ENCODE measurements at regions not wholly inside any gene's neighbourhood (a gene's known extent, or its start where the extent isn't known, plus 50 kb on each side); places are given as distances from the start of the nearest gene placed in this dataset.
"Not testable (repeated sequence)": the region's sequence is repeated elsewhere in the genome, so short reads cannot be mapped to it uniquely, and the experiment has no call there.

- no peaks in the 10 kb centered on the region for H3K36me3 Mint-ChIP-seq
- H3K9me3 Mint-ChIP-seq, result peaks cover 25% of the 10 kb centered on the region
- no peaks in the 10 kb centered on the region for H3K27me3 Mint-ChIP-seq
- DNase-seq, result no peak
- no peaks in the 10 kb centered on the region for H3K4me1 Mint-ChIP-seq
- H3K27ac Mint-ChIP-seq, result no peak overlapping the region
- H3K4me3 Mint-ChIP-seq, result no peak overlapping the region
Observed at GRCh38 chr9:65432722-65433323, 147.8 kb upstream of the FOXD4L5 start.

DNA sequence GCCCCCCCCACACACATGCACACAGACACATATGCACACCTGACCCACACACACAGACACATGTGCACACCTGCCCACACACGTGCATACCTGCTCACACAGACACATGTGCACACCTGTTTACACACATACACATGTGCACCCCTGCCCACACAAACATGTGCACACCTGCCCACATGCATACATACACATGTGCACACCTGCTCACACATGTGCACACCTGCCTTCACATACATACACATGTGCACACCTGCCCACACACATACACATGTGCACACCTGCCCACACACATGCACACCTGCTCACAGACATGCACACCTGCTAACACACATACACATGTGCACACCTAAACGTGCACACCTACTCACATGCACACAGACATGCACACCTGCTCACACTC is 147.0 kb upstream of the FOXD4L5 start:
- H3K27me3 Mint-ChIP-seq, result no peaks in the 10 kb centered on the region
- H3K27ac Mint-ChIP-seq, result no peak overlapping the region
- H3K9me3 Mint-ChIP-seq, result peaks cover 22% of the 10 kb centered on the region
- H3K4me3 Mint-ChIP-seq, result no peak overlapping the region
- no peaks in the 10 kb centered on the region for H3K4me1 Mint-ChIP-seq
- DNase-seq, result no peak
- no peaks in the 10 kb centered on the region for H3K36me3 Mint-ChIP-seq

- Mint-ChIP-seq H3K27me3 (no peaks in the 10 kb centered on the region), H3K4me3 (no peak overlapping the region), H3K27ac (no peak overlapping the region), H3K4me1 (no peaks in the 10 kb centered on the region), H3K36me3 (no peaks in the 10 kb centered on the region), H3K9me3 (peaks cover 27% of the 10 kb centered on the region)
- no peak for DNase-seq
Observed at GRCh38 chr9:65430221-65430620, 145.2 kb upstream of the FOXD4L5 start.

DNA sequence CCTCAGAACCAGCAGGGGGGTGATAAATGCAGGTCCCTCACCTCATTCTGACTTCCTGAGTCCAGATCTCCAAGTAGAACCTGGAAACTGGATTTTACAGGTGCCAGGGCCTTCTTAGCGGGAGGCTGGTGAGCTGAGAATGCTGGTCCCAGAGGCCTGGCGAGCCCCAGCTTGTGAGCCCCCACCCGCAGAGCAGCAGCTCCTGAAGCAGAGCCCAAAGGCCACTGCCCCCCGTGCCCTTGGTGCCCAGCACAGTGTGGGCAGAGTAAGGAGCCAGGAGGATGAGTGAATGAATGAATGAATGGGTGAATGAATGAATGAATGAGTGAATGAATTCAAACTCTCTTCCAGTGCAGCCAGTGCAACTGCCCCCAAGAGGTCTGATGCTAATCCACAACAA is 142.4 kb upstream of the FOXD4L5 start:
- H3K36me3 Mint-ChIP-seq, H3K27ac Mint-ChIP-seq, H3K27me3 Mint-ChIP-seq, H3K4me3 Mint-ChIP-seq, DNase-seq, H3K4me1 Mint-ChIP-seq: not testable (repeated sequence)
- peaks cover 28% of the 10 kb centered on the region for H3K9me3 Mint-ChIP-seq

GRCh38 chr9:65426813-65427212 is 141.8 kb upstream of the FOXD4L5 start:
- not testable (repeated sequence) for H3K27me3 Mint-ChIP-seq, H3K27ac Mint-ChIP-seq, H3K36me3 Mint-ChIP-seq, H3K4me1 Mint-ChIP-seq, DNase-seq, H3K4me3 Mint-ChIP-seq
- peaks cover 25% of the 10 kb centered on the region for H3K9me3 Mint-ChIP-seq

- DNase-seq, result no peak
- Mint-ChIP-seq H3K9me3 (peaks cover 28% of the 10 kb centered on the region), H3K4me1 (no peaks in the 10 kb centered on the region), H3K4me3 (no peak overlapping the region), H3K27ac (no peak overlapping the region), H3K27me3 (no peaks in the 10 kb centered on the region), H3K36me3 (no peaks in the 10 kb centered on the region)
Observed at GRCh38 chr9:65426231-65426630, 141.2 kb upstream of the FOXD4L5 start.

GRCh38 chr9:65425183-65425582 is 140.2 kb upstream of the FOXD4L5 start:
- not testable (repeated sequence) for H3K4me1 Mint-ChIP-seq, H3K27me3 Mint-ChIP-seq, H3K27ac Mint-ChIP-seq, DNase-seq, H3K36me3 Mint-ChIP-seq, H3K4me3 Mint-ChIP-seq
- peaks cover 30% of the 10 kb centered on the region for H3K9me3 Mint-ChIP-seq

DNA sequence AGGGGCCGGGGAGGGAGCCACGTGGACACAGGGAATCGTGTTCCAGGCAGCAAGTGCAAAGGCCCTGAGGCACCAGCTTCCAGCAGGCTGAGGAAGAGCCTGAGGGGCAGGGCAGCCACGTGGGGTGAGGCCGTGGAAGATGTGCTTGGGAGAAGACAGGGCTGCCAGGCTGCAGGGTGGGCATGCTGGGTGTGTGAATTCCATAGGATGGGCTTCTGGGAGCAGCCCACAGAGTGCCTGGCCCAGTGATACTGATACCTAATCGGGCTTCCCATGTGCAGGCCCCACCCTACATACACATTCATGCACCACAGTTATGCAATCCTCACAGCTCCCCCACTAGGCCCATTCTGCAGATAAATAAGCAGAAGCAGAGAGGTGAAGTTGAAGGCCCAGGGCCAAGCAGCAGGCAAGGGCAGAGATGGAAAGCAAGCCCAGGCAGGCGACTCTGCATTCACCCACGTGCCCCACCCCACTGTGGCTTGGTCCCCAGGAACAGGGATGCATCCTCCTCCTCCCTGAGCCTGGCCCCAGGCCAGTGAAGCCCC is 139.5 kb upstream of the FOXD4L5 start:
- DNase-seq, H3K27ac Mint-ChIP-seq, H3K27me3 Mint-ChIP-seq, H3K4me1 Mint-ChIP-seq, H3K36me3 Mint-ChIP-seq, H3K4me3 Mint-ChIP-seq: not testable (repeated sequence)
- H3K9me3 Mint-ChIP-seq, result peaks cover 33% of the 10 kb centered on the region

DNA sequence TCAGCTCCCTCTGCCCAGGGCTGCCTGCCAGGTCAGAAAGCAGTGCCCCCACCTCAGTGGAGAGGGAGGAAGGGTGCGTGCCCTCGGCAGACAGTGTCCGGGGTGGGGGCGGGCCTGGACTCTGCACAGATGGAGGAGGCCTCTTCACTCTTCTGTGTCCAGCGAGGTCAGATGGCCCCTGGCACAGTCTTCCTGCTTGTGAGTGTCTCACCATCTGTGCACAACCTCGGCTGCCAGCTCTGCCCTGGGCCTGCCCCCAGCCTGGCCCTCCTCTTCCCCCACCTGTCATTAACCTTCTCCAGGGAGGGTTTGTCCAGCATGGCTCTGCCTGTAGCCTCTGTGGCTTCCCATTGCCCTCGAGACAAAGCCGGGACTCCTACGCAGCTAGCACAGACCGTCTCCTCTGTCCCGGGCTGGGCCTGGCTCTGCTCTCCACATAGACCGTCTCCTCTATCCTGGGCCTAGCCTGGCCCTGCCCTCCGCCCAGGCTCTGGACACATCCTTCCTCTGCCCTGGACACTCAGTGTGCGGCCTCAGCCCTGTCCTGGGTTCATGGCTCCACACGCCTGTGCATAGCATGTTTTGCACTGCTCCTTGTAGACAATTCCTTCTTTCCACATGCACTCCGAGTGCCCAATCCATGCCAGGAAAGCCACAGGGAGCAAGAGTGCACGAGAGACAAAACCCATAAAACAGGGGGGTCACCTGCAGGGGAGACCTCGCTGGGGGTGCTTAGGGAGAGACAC is 138.9 kb upstream of the FOXD4L5 start:
- H3K4me3 Mint-ChIP-seq, result not testable (repeated sequence)

GRCh38 chr9:65422966-65423690 is 138.1 kb upstream of the FOXD4L5 start:
- H3K36me3 Mint-ChIP-seq, H3K27ac Mint-ChIP-seq, H3K4me3 Mint-ChIP-seq, H3K27me3 Mint-ChIP-seq, DNase-seq, H3K4me1 Mint-ChIP-seq: not testable (repeated sequence)
- peaks cover 36% of the 10 kb centered on the region for H3K9me3 Mint-ChIP-seq

More for the DNA sequence above, 138.9 kb upstream of the FOXD4L5 start:
- H3K36me3 Mint-ChIP-seq, H3K4me1 Mint-ChIP-seq, DNase-seq, H3K27me3 Mint-ChIP-seq, H3K27ac Mint-ChIP-seq: not testable (repeated sequence)
- H3K9me3 Mint-ChIP-seq, result peaks cover 34% of the 10 kb centered on the region

DNA sequence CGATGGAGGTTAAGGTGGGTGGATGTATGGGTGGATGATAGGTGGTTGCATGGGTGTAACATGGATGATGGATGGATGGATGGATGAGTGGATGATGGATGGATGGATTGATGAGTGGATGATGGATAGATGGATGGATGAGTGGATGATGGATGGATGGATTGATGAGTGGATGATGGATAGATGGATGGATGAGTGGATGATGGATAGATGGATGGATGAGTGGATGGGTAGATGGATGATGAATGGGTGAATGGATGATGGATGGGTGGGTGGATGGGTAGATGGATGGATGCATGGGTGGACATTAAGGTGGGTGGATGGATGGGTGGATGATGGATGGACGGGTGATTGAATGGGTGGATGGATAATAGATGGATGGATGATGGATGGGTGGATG is 136.5 kb upstream of the FOXD4L5 start:
- not testable (repeated sequence) for H3K27ac Mint-ChIP-seq, H3K4me1 Mint-ChIP-seq, H3K27me3 Mint-ChIP-seq, H3K36me3 Mint-ChIP-seq, H3K4me3 Mint-ChIP-seq, DNase-seq
- peaks cover 37% of the 10 kb centered on the region for H3K9me3 Mint-ChIP-seq

DNA sequence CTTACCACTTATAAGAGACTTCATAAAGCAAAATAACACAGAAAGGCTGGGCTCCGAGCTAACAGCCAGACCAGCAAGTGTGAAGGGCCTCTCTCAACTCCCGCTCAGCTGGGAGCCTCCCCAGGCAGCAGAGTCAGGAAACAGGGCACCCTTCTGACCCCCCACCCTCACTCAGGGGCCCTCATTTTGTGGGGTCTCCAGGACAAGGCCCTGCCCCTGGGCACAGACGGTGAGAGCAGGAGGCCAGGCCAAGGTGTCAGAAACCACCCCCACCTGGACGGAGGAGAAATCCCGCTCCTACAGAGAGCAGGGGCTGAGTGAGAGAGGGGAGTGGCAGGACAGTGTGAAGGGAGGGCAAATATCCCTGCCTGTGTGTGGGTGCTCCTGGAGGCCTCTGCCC is 135.8 kb upstream of the FOXD4L5 start:
- Mint-ChIP-seq H3K36me3 (no peaks in the 10 kb centered on the region), H3K4me3 (no peak overlapping the region), H3K9me3 (peaks cover 34% of the 10 kb centered on the region), H3K27ac (no peak overlapping the region), H3K27me3 (no peaks in the 10 kb centered on the region), H3K4me1 (no peaks in the 10 kb centered on the region)
- DNase-seq, result no peak

- H3K4me1 Mint-ChIP-seq, H3K4me3 Mint-ChIP-seq, H3K36me3 Mint-ChIP-seq, H3K27ac Mint-ChIP-seq, H3K27me3 Mint-ChIP-seq, DNase-seq: not testable (repeated sequence)
- peaks cover 24% of the 10 kb centered on the region for H3K9me3 Mint-ChIP-seq
Observed at GRCh38 chr9:65418966-65419365, 134.0 kb upstream of the FOXD4L5 start.

GRCh38 chr9:65416948-65417347 is 131.9 kb upstream of the FOXD4L5 start:
- not testable (repeated sequence) for H3K4me1 Mint-ChIP-seq, H3K27ac Mint-ChIP-seq, H3K4me3 Mint-ChIP-seq, H3K27me3 Mint-ChIP-seq, H3K36me3 Mint-ChIP-seq, DNase-seq
- H3K9me3 Mint-ChIP-seq, result peaks cover 20% of the 10 kb centered on the region

- not testable (repeated sequence) for H3K4me1 Mint-ChIP-seq, H3K36me3 Mint-ChIP-seq, H3K27ac Mint-ChIP-seq, DNase-seq, H3K27me3 Mint-ChIP-seq, H3K4me3 Mint-ChIP-seq, H3K9me3 Mint-ChIP-seq
Observed at GRCh38 chr9:65414249-65414648, 129.2 kb upstream of the FOXD4L5 start.
